ENCODE measurements at regions not wholly inside any gene's neighbourhood (a gene's known extent, or its start where the extent isn't known, plus 50 kb on each side); places are given as distances from the start of the nearest gene placed in this dataset.

GRCh38 chr9:118395415-118395814 lies 691.2 kb downstream of the TLR4 start (continued):
- TF ChIP-seq, protein P1, sequence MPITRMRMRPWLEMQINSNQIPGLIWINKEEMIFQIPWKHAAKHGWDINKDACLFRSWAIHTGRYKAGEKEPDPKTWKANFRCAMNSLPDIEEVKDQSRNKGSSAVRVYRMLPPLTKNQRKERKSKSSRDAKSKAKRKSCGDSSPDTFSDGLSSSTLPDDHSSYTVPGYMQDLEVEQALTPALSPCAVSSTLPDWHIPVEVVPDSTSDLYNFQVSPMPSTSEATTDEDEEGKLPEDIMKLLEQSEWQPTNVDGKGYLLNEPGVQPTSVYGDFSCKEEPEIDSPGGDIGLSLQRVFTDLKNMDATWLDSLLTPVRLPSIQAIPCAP (CRISPR knock-in tag; IDR thresholded peaks at IDR 0.05): no peak
- TF ChIP-seq ZNF671 (CRISPR knock-in tag; IDR thresholded peaks at IDR 0.05) (no peak), SMAD4 (CRISPR knock-in tag; IDR thresholded peaks at IDR 0.05) (no peak), NFYB (CRISPR knock-in tag; conservative IDR thresholded peaks at IDR 0.05; ENCODE audit: low read depth) (no peak), FOXK1 (CRISPR knock-in tag; IDR thresholded peaks at IDR 0.05) (no peak), ZSCAN18 (CRISPR knock-in tag; IDR thresholded peaks at IDR 0.05) (no peak), AFF4 (CRISPR knock-in tag; IDR thresholded peaks at IDR 0.05; ENCODE audit: borderline replicate concordance) (no peak), TCF7 (CRISPR knock-in tag; IDR thresholded peaks at IDR 0.05; ENCODE audit: low read depth) (no peak), NFATC4 (CRISPR knock-in tag; IDR thresholded peaks at IDR 0.05) (no peak)
- TF ChIP-seq, protein P2, sequence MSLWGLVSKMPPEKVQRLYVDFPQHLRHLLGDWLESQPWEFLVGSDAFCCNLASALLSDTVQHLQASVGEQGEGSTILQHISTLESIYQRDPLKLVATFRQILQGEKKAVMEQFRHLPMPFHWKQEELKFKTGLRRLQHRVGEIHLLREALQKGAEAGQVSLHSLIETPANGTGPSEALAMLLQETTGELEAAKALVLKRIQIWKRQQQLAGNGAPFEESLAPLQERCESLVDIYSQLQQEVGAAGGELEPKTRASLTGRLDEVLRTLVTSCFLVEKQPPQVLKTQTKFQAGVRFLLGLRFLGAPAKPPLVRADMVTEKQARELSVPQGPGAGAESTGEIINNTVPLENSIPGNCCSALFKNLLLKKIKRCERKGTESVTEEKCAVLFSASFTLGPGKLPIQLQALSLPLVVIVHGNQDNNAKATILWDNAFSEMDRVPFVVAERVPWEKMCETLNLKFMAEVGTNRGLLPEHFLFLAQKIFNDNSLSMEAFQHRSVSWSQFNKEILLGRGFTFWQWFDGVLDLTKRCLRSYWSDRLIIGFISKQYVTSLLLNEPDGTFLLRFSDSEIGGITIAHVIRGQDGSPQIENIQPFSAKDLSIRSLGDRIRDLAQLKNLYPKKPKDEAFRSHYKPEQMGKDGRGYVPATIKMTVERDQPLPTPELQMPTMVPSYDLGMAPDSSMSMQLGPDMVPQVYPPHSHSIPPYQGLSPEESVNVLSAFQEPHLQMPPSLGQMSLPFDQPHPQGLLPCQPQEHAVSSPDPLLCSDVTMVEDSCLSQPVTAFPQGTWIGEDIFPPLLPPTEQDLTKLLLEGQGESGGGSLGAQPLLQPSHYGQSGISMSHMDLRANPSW (CRISPR knock-in tag; conservative IDR thresholded peaks at IDR 0.05; ENCODE audit: low read depth): no peak
- TF ChIP-seq, protein P3, sequence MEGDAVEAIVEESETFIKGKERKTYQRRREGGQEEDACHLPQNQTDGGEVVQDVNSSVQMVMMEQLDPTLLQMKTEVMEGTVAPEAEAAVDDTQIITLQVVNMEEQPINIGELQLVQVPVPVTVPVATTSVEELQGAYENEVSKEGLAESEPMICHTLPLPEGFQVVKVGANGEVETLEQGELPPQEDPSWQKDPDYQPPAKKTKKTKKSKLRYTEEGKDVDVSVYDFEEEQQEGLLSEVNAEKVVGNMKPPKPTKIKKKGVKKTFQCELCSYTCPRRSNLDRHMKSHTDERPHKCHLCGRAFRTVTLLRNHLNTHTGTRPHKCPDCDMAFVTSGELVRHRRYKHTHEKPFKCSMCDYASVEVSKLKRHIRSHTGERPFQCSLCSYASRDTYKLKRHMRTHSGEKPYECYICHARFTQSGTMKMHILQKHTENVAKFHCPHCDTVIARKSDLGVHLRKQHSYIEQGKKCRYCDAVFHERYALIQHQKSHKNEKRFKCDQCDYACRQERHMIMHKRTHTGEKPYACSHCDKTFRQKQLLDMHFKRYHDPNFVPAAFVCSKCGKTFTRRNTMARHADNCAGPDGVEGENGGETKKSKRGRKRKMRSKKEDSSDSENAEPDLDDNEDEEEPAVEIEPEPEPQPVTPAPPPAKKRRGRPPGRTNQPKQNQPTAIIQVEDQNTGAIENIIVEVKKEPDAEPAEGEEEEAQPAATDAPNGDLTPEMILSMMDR (IDR thresholded peaks at IDR 0.05): no peak
- TF ChIP-seq, protein P4, sequence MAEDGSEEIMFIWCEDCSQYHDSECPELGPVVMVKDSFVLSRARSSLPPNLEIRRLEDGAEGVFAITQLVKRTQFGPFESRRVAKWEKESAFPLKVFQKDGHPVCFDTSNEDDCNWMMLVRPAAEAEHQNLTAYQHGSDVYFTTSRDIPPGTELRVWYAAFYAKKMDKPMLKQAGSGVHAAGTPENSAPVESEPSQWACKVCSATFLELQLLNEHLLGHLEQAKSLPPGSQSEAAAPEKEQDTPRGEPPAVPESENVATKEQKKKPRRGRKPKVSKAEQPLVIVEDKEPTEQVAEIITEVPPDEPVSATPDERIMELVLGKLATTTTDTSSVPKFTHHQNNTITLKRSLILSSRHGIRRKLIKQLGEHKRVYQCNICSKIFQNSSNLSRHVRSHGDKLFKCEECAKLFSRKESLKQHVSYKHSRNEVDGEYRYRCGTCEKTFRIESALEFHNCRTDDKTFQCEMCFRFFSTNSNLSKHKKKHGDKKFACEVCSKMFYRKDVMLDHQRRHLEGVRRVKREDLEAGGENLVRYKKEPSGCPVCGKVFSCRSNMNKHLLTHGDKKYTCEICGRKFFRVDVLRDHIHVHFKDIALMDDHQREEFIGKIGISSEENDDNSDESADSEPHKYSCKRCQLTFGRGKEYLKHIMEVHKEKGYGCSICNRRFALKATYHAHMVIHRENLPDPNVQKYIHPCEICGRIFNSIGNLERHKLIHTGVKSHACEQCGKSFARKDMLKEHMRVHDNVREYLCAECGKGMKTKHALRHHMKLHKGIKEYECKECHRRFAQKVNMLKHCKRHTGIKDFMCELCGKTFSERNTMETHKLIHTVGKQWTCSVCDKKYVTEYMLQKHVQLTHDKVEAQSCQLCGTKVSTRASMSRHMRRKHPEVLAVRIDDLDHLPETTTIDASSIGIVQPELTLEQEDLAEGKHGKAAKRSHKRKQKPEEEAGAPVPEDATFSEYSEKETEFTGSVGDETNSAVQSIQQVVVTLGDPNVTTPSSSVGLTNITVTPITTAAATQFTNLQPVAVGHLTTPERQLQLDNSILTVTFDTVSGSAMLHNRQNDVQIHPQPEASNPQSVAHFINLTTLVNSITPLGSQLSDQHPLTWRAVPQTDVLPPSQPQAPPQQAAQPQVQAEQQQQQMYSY (CRISPR knock-in tag; IDR thresholded peaks at IDR 0.05): no peak

- Mint-ChIP-seq H3K27me3 (ENCODE audit: low read depth) (no peaks in the 10 kb centered on the region), H3K4me3 (no peak overlapping the region), H3K9me3 (no peaks in the 10 kb centered on the region), H3K27ac (no peak overlapping the region), H3K36me3 (no peaks in the 10 kb centered on the region), H3K4me1 (no peaks in the 10 kb centered on the region)
- DNase-seq (ENCODE audit: low spot score) (no peak), ATAC-seq (no peak)
- ChIA-PET POLR2A (no interaction called here), CTCF (no interaction called here)
- TF ChIP-seq ZNF317 (CRISPR knock-in tag; IDR thresholded peaks at IDR 0.05; ENCODE audit: borderline replicate concordance, low read depth): no peak
- no peak for TF ChIP-seq ZSCAN18 (CRISPR knock-in tag; IDR thresholded peaks at IDR 0.05)
- TF ChIP-seq RELA (CRISPR knock-in tag; IDR thresholded peaks at IDR 0.05; ENCODE audit: borderline replicate concordance): no peak
- TF ChIP-seq, protein P5, sequence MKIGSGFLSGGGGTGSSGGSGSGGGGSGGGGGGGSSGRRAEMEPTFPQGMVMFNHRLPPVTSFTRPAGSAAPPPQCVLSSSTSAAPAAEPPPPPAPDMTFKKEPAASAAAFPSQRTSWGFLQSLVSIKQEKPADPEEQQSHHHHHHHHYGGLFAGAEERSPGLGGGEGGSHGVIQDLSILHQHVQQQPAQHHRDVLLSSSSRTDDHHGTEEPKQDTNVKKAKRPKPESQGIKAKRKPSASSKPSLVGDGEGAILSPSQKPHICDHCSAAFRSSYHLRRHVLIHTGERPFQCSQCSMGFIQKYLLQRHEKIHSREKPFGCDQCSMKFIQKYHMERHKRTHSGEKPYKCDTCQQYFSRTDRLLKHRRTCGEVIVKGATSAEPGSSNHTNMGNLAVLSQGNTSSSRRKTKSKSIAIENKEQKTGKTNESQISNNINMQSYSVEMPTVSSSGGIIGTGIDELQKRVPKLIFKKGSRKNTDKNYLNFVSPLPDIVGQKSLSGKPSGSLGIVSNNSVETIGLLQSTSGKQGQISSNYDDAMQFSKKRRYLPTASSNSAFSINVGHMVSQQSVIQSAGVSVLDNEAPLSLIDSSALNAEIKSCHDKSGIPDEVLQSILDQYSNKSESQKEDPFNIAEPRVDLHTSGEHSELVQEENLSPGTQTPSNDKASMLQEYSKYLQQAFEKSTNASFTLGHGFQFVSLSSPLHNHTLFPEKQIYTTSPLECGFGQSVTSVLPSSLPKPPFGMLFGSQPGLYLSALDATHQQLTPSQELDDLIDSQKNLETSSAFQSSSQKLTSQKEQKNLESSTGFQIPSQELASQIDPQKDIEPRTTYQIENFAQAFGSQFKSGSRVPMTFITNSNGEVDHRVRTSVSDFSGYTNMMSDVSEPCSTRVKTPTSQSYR (CRISPR knock-in tag; IDR thresholded peaks at IDR 0.05): no peak
- TF ChIP-seq ZNF423 (CRISPR knock-in tag; IDR thresholded peaks at IDR 0.05): no peak
- no peak for TF ChIP-seq ZNF263 (CRISPR knock-in tag; IDR thresholded peaks at IDR 0.05; ENCODE audit: low read depth)
- TF ChIP-seq SOX15 (CRISPR knock-in tag; IDR thresholded peaks at IDR 0.05): no peak
Observed at GRCh38 chr9:118401546-118401945, 697.3 kb downstream of the TLR4 start.

All from WTC11 (cell line).